ENCODE measurements at regions not wholly inside any gene's neighbourhood (a gene's known extent, or its start where the extent isn't known, plus 50 kb on each side); places are given as distances from the start of the nearest gene placed in this dataset.
"Not testable (repeated sequence)": the region's sequence is repeated elsewhere in the genome, so short reads cannot be mapped to it uniquely, and the experiment has no call there.

- no peak for TF ChIP-seq CTCF (IDR thresholded peaks at IDR 0.05; ENCODE audit: control insufficient read depth, extremely low read depth, insufficient read depth)
- DNase-seq (ENCODE audit: low read depth), result peak; percentile 65
These were observed 269.4 kb upstream of the CHAC2 start for GRCh38 chr2:53498210-53498609.

GRCh38 chr2:53497020-53497419 lies 270.6 kb upstream of the CHAC2 start:
- H3K4me3 ChIP-seq (ENCODE audit: low read depth, low read length), result no peak overlapping the region
- no peak for TF ChIP-seq CTCF (IDR thresholded peaks at IDR 0.05; ENCODE audit: control insufficient read depth, extremely low read depth, insufficient read depth)
- no peak for DNase-seq (ENCODE audit: low read depth)

More at GRCh38 chr2:53498210-53498609, 269.4 kb upstream of the CHAC2 start:
- no peak overlapping the region for H3K4me3 ChIP-seq (ENCODE audit: low read depth, low read length)

GRCh38 chr2:53493210-53493609 lies 274.4 kb upstream of the CHAC2 start:
- DNase-seq (ENCODE audit: low read depth), result no peak
- no peak for TF ChIP-seq CTCF (IDR thresholded peaks at IDR 0.05; ENCODE audit: control insufficient read depth, extremely low read depth, insufficient read depth)

GRCh38 chr2:53490659-53491058 lies 276.9 kb upstream of the CHAC2 start:
- no peak for DNase-seq (ENCODE audit: low read depth)
- no peak overlapping the region for H3K4me3 ChIP-seq (ENCODE audit: low read depth, low read length)

More at GRCh38 chr2:53493210-53493609, 274.4 kb upstream of the CHAC2 start:
- H3K4me3 ChIP-seq (ENCODE audit: low read depth, low read length), result no peak overlapping the region

GRCh38 chr2:53486185-53486899 lies 281.3 kb upstream of the CHAC2 start:
- DNase-seq (ENCODE audit: low read depth); H3K4me3 ChIP-seq (ENCODE audit: low read depth, low read length): not testable (repeated sequence)

More at GRCh38 chr2:53490659-53491058, 276.9 kb upstream of the CHAC2 start:
- TF ChIP-seq CTCF (IDR thresholded peaks at IDR 0.05; ENCODE audit: control insufficient read depth, extremely low read depth, insufficient read depth), result no peak

GRCh38 chr2:53485021-53485728 lies 282.4 kb upstream of the CHAC2 start:
- no peak overlapping the region for H3K4me3 ChIP-seq (ENCODE audit: low read depth, low read length)
- TF ChIP-seq CTCF (IDR thresholded peaks at IDR 0.05; ENCODE audit: control insufficient read depth, extremely low read depth, insufficient read depth), result no peak

GRCh38 chr2:53484531-53484930 lies 283.1 kb upstream of the CHAC2 start:
- DNase-seq (ENCODE audit: low read depth), result no peak
- H3K4me3 ChIP-seq (ENCODE audit: low read depth, low read length), result no peak overlapping the region
- no peak for TF ChIP-seq CTCF (IDR thresholded peaks at IDR 0.05; ENCODE audit: control insufficient read depth, extremely low read depth, insufficient read depth)

More at GRCh38 chr2:53485021-53485728, 282.4 kb upstream of the CHAC2 start:
- no peak for DNase-seq (ENCODE audit: low read depth)

Measured in LNCaP clone FGC (cell line).